ENCODE measurements at regions not wholly inside any gene's neighbourhood (a gene's known extent, or its start where the extent isn't known, plus 50 kb on each side); places are given as distances from the start of the nearest gene placed in this dataset.

- H3K4me2 ChIP-seq (replicated peaks; ENCODE audit: extremely low read depth, low read length, poor library complexity, severe bottlenecking) = no peak overlapping the region
- no peak overlapping the region for H3K9ac ChIP-seq (ENCODE audit: insufficient read depth, low read length, poor library complexity, severe bottlenecking)
- peaks cover 0 to 8% (median 5%) of the 10 kb centered on the region in 3 donors for H3K27me3 Mint-ChIP-seq (ENCODE audit: low read depth in 3 of 3)
- H2AFZ ChIP-seq (ENCODE audit: insufficient read depth, low read depth, low read length, poor library complexity, severe bottlenecking) = no peak overlapping the region
- no peaks in the 10 kb centered on the region for H3K9me3 ChIP-seq (replicated peaks in 1 of 2; ENCODE audit: control insufficient read depth in 1 of 2, insufficient read depth in 1 of 2, low read length in 2 of 2)
- DNase-seq = no peak
- no peak overlapping the region for H3K4me3 ChIP-seq (replicated peaks in 1 of 3; ENCODE audit: low read depth in 2 of 3, low read length in 3 of 3)
- no peaks in the 10 kb centered on the region for H3K36me3 ChIP-seq (replicated peaks in 1 of 2; ENCODE audit: control insufficient read depth in 1 of 2, insufficient read depth in 2 of 2, low read length in 2 of 2)
- no CpG with 5 or more reads among the region's 3 CpGs for WGBS (ENCODE audit: insufficient coverage)
- no peak overlapping the region for H3K4me3 Mint-ChIP-seq
- no peaks in the 10 kb centered on the region for H3K79me2 ChIP-seq (ENCODE audit: insufficient read depth, low read length)
- peaks cover 0 to 1% (median 0%) of the 10 kb centered on the region in 7 donors for H3K9me3 Mint-ChIP-seq
- peaks cover 3% of the 10 kb centered on the region for H3K4me1 Mint-ChIP-seq
- intact Hi-C loops (cut with micrococcal nuclease) = no loop called here
- no peaks in the 10 kb centered on the region for H3K27me3 ChIP-seq (ENCODE audit: control insufficient read depth in 2 of 2, insufficient read depth in 2 of 2, low read length in 2 of 2)
- H3K27ac ChIP-seq (ENCODE audit: low read depth in 1 of 2, low read length in 2 of 2) = no peak overlapping the region
- H3K27ac Mint-ChIP-seq = no peak overlapping the region
- H3K36me3 Mint-ChIP-seq = no peaks in the 10 kb centered on the region
- H4K20me1 ChIP-seq (ENCODE audit: insufficient read depth, low read length) = no peaks in the 10 kb centered on the region
- H3K4me1 ChIP-seq (ENCODE audit: control insufficient read depth in 1 of 2, insufficient read depth in 2 of 2, low read length in 2 of 2) = no peaks in the 10 kb centered on the region
- no peak for TF ChIP-seq CTCF (IDR thresholded peaks at IDR 0.05)
Observed at GRCh38 chr21:35136106-35136505, 87.0 kb upstream of the RUNX1 start.

- no peak for TF ChIP-seq CTCF (IDR thresholded peaks at IDR 0.05)
- no peak for DNase-seq
Observed at GRCh38 chr21:35135481-35135880, 86.4 kb upstream of the RUNX1 start.

More at GRCh38 chr21:35135481-35135880, 86.4 kb upstream of the RUNX1 start:
- H3K27me3 Mint-ChIP-seq (ENCODE audit: low read depth in 3 of 3) = peaks cover 0 to 8% (median 5%) of the 10 kb centered on the region in 3 donors
- H3K4me2 ChIP-seq (replicated peaks; ENCODE audit: extremely low read depth, low read length, poor library complexity, severe bottlenecking) = no peak overlapping the region
- H3K36me3 ChIP-seq (replicated peaks in 1 of 2; ENCODE audit: control insufficient read depth in 1 of 2, insufficient read depth in 2 of 2, low read length in 2 of 2) = no peaks in the 10 kb centered on the region
- 94% methylated on average over 7 of the region's 7 CpGs for WGBS (ENCODE audit: insufficient coverage)
- intact Hi-C loops (cut with micrococcal nuclease) = no loop called here
- no peaks in the 10 kb centered on the region for H3K36me3 Mint-ChIP-seq
- no peak overlapping the region for H3K27ac ChIP-seq (ENCODE audit: low read depth in 1 of 2, low read length in 2 of 2)
- H3K27me3 ChIP-seq (ENCODE audit: control insufficient read depth in 2 of 2, insufficient read depth in 2 of 2, low read length in 2 of 2) = no peaks in the 10 kb centered on the region
- no peak overlapping the region for H3K27ac Mint-ChIP-seq
- no peaks in the 10 kb centered on the region for H3K79me2 ChIP-seq (ENCODE audit: insufficient read depth, low read length)
- H3K4me1 ChIP-seq (ENCODE audit: control insufficient read depth in 1 of 2, insufficient read depth in 2 of 2, low read length in 2 of 2) = no peaks in the 10 kb centered on the region
- H4K20me1 ChIP-seq (ENCODE audit: insufficient read depth, low read length) = no peaks in the 10 kb centered on the region
- no peak overlapping the region for H3K4me3 Mint-ChIP-seq
- no peaks in the 10 kb centered on the region for H3K9me3 ChIP-seq (replicated peaks in 1 of 2; ENCODE audit: control insufficient read depth in 1 of 2, insufficient read depth in 1 of 2, low read length in 2 of 2)
- H2AFZ ChIP-seq (ENCODE audit: insufficient read depth, low read depth, low read length, poor library complexity, severe bottlenecking) = no peak overlapping the region
- peaks cover 3% of the 10 kb centered on the region for H3K4me1 Mint-ChIP-seq
- H3K9ac ChIP-seq (ENCODE audit: insufficient read depth, low read length, poor library complexity, severe bottlenecking) = no peak overlapping the region
- peaks cover 0 to 2% (median 0%) of the 10 kb centered on the region in 7 donors for H3K9me3 Mint-ChIP-seq
- no peak overlapping the region for H3K4me3 ChIP-seq (replicated peaks in 1 of 3; ENCODE audit: low read depth in 2 of 3, low read length in 3 of 3)

Data from CD14-positive monocyte (primary cell).